B cell (primary cell): ENCODE measurements at regions not wholly inside any gene's neighbourhood (a gene's known extent, or its start where the extent isn't known, plus 50 kb on each side); places are given as distances from the start of the nearest gene placed in this dataset.
"Not testable (repeated sequence)": the region's sequence is repeated elsewhere in the genome, so short reads cannot be mapped to it uniquely, and the experiment has no call there.

Source experiments
- ATAC-seq: fragments of 200-7000 bp; cut with Tn5 transposase; one replicate; pipeline ENCODE4 v1.10.0; 2021; ENCODE audit warnings: low read depth, mild to moderate bottlenecking, moderate number of reproducible peaks, moderate library complexity
- CTCF ChIA-PET: fragments of 350-600 bp; sonication (Branson Sonifier 250); formaldehyde crosslinking; loops from one replicate; lab custom pipeline; 2021; ENCODE audit warnings: antibody characterized with exemption, inconsistent platforms; lab: Charles Lee
- POLR2A ChIA-PET: fragments of 350-600 bp; sonication (Branson Sonifier 250); formaldehyde crosslinking; loops from one replicate; lab custom pipeline; 2021; ENCODE audit warnings: antibody characterized with exemption; lab: Charles Lee
- DNase-seq: peaks from one replicate; pipeline ENCODE4 v3.0.0; 2013
- H2AFZ ChIP-seq: 2 replicates; pipeline ENCODE4 v1.6.1; 2012; ENCODE audit warnings: mild to moderate bottlenecking, low read depth, low read length; ENCODE audit not compliant: insufficient read depth, poor library complexity, severe bottlenecking
- H3K27ac ChIP-seq, 2 donors: 1 replicate in 1 of 2; 2 replicates in 1 of 2; pipeline ENCODE4 v1.5.1; 2012 to 2013; ENCODE audit warnings: low read length in 2 of 2, mild to moderate bottlenecking in 2 of 2, moderate library complexity in 1 of 2
- H3K27me3 ChIP-seq, 4 experiments: fragments of 200-600 bp in 1 of 4; sonication (generic) in 1 of 4; replicated peaks in 1 of 4; 1 replicate in 2 of 4; 2 replicates in 2 of 4; pipeline versions ENCODE4 v1.6.1 to v1.7.0; 2013 to 2016; ENCODE audit warnings: low read length in 3 of 4, mild to moderate bottlenecking in 2 of 4, mixed read lengths in 1 of 4, moderate library complexity in 1 of 4; ENCODE audit not compliant: insufficient read depth in 4 of 4, control insufficient read depth in 3 of 4; ENCODE audit errors: control extremely low read depth in 1 of 4
- H3K36me3 ChIP-seq, 2 experiments: replicated peaks in 1 of 2; 1 replicate in 1 of 2; 2 replicates in 1 of 2; pipeline versions ENCODE4 v1.6.1 to v1.7.1; 2013; ENCODE audit warnings: low read length in 1 of 2; ENCODE audit not compliant: insufficient read depth in 2 of 2, control insufficient read depth in 1 of 2; ENCODE audit errors: control extremely low read depth in 1 of 2, extremely low read depth in 1 of 2
- H3K4me1 ChIP-seq, 2 donors: fragments of 200-600 bp in 1 of 2; sonication (generic) in 1 of 2; 1 replicate in 1 of 2; 2 replicates in 1 of 2; pipeline versions ENCODE4 v1.5.1 to v1.6.1; 2013 to 2017; ENCODE audit warnings: low read length in 2 of 2; ENCODE audit not compliant: control insufficient read depth in 2 of 2, insufficient read depth in 2 of 2
- H3K4me2 ChIP-seq: replicated peaks from 2 replicates; pipeline ENCODE3; 2012; ENCODE audit warnings: mild to moderate bottlenecking, low read depth, low read length; ENCODE audit not compliant: poor library complexity, severe bottlenecking
- H3K4me3 ChIP-seq, 5 experiments: fragments of 200-600 bp in 1 of 5; sonication (generic) in 1 of 5; 1 replicate in 3 of 5; 2 replicates in 2 of 5; pipeline versions ENCODE4 v1.5.1 to v1.7.0; 2011 to 2016; ENCODE audit warnings: low read length in 4 of 5, mild to moderate bottlenecking in 4 of 5, low read depth in 2 of 5, control low read depth in 1 of 5, moderate library complexity in 1 of 5; ENCODE audit not compliant: insufficient read depth in 1 of 5; ENCODE audit errors: control extremely low read depth in 1 of 5, extremely low read depth in 1 of 5
- H3K79me2 ChIP-seq: fragments of 200-600 bp; sonication (generic); one replicate; pipeline ENCODE4 v1.6.0; 2016; ENCODE audit warnings: low read length; ENCODE audit not compliant: control insufficient read depth, insufficient read depth
- H3K9ac ChIP-seq: fragments of 200-600 bp; sonication (generic); 2 replicates; pipeline ENCODE4 v1.6.1; 2017; ENCODE audit warnings: mild to moderate bottlenecking, low read length, moderate library complexity
- H3K9me3 ChIP-seq, 3 donors: one replicate each; pipeline versions ENCODE4 v1.6.1 to v1.7.1; 2013; ENCODE audit warnings: low read length in 2 of 3; ENCODE audit not compliant: control insufficient read depth in 2 of 3, insufficient read depth in 1 of 3; ENCODE audit errors: control extremely low read depth in 1 of 3
- H4K20me1 ChIP-seq: 2 replicates; pipeline ENCODE4 v1.6.0; 2012; ENCODE audit warnings: mild to moderate bottlenecking, low read length; ENCODE audit not compliant: insufficient read depth, control insufficient read depth, poor library complexity, severe bottlenecking
- H3K27ac Mint-ChIP-seq: one replicate; pipeline ENCODE4 v1.8.0; 2021; ENCODE audit warnings: mixed read lengths
- H3K27me3 Mint-ChIP-seq: one replicate; pipeline ENCODE4 v1.8.0; 2021; ENCODE audit warnings: mixed read lengths
- H3K4me1 Mint-ChIP-seq: one replicate; pipeline ENCODE4 v1.8.0; 2021; ENCODE audit warnings: mixed read lengths
- H3K4me3 Mint-ChIP-seq: one replicate; pipeline ENCODE4 v1.8.0; 2021; ENCODE audit warnings: mixed read lengths
- H3K9me3 Mint-ChIP-seq: one replicate; pipeline ENCODE4 v1.8.0; 2022; ENCODE audit warnings: mixed read lengths; ENCODE audit not compliant: insufficient read depth
- EZH2 ChIP-seq: IDR thresholded peaks from 2 replicates; pipeline ENCODE4 v1.6.1; 2012; ENCODE audit warnings: borderline replicate concordance, low read depth, mild to moderate bottlenecking, moderate library complexity, low read length; ENCODE audit not compliant: insufficient read depth, poor library complexity, severe bottlenecking
- WGBS: methylation state at CpG from one replicate; pipeline ENCODE4 v1.1.5; 2013; ENCODE audit warnings: missing lambda C conversion rate; ENCODE audit not compliant: insufficient coverage; 5-methylcytosine and 5-hydroxymethylcytosine counted together
- intact Hi-C: fragments of 100-400 bp; cut with micrococcal nuclease; formaldehyde crosslinking; loops from one replicate; pipeline ENCODE4 v1.10.0; 2022
- TF ChIP-seq, protein P1 (sequence below): fragments of 200-600 bp; IDR thresholded peaks from one replicate; pipeline ENCODE4 v1.8.0; 2022; ENCODE audit warnings: antibody characterized with exemption, mild to moderate bottlenecking

DNA sequence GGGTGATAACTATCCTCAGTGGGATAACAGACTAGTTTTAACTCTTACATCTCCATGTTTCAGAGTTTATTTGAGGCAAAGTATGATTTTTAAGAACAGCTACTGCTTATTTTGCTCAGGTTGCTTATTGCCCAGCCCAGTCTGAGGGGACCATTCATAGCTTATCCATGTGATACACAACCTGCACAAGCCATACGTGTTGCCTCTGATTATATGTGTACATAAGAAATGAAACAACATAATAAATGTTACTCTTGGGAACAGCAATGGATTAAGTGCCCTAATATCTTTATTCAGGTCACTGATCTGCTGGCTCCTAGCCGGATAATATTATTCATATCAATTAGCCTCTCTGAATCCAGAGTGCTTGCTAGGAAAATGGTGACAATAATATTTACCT lies 236.2 kb downstream of the CGGBP1 start:
- peaks cover 3% of the 10 kb centered on the region for H3K27me3 Mint-ChIP-seq
- H3K4me1 Mint-ChIP-seq, result no peaks in the 10 kb centered on the region
- no CpG with 5 or more reads among the region's 2 CpGs for WGBS

DNA sequence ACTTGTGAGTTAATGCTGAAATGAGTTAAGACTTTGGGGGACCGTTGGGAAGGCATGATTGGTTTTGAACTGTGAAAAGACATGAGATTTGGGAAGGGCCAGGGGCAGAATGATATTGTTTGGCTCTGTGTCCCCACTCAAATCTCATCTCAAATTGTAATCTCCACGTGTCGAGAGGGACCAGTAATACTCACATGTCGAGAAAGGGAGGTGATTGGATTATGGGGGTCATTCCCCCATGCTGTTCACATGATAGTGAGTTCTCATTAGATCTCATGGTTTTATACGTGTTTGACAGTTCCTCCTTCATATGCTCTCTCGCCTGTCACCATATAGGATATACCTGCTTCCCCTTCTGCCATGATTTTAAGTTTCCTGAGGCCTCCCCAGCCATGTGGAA lies 245.3 kb downstream of the CGGBP1 start:
- H3K27me3 Mint-ChIP-seq, H3K4me2 ChIP-seq, H3K4me1 Mint-ChIP-seq, H2AFZ ChIP-seq, H3K4me3 Mint-ChIP-seq, H3K9ac ChIP-seq, ATAC-seq, H3K79me2 ChIP-seq, H3K4me1 ChIP-seq, POLR2A ChIA-PET, H3K27ac Mint-ChIP-seq, H3K4me3 ChIP-seq, intact Hi-C loops, H3K36me3 ChIP-seq, CTCF ChIA-PET, H4K20me1 ChIP-seq, DNase-seq, H3K9me3 ChIP-seq, H3K9me3 Mint-ChIP-seq, H3K27ac ChIP-seq, H3K27me3 ChIP-seq: not testable (repeated sequence)
- WGBS, result 78% methylated on average over 3 of the region's 6 CpGs

More for the DNA sequence above, 236.2 kb downstream of the CGGBP1 start:
- ChIA-PET POLR2A (no interaction called here), CTCF (no interaction called here)
- no peak for TF ChIP-seq EZH2
- TF ChIP-seq, protein P1, sequence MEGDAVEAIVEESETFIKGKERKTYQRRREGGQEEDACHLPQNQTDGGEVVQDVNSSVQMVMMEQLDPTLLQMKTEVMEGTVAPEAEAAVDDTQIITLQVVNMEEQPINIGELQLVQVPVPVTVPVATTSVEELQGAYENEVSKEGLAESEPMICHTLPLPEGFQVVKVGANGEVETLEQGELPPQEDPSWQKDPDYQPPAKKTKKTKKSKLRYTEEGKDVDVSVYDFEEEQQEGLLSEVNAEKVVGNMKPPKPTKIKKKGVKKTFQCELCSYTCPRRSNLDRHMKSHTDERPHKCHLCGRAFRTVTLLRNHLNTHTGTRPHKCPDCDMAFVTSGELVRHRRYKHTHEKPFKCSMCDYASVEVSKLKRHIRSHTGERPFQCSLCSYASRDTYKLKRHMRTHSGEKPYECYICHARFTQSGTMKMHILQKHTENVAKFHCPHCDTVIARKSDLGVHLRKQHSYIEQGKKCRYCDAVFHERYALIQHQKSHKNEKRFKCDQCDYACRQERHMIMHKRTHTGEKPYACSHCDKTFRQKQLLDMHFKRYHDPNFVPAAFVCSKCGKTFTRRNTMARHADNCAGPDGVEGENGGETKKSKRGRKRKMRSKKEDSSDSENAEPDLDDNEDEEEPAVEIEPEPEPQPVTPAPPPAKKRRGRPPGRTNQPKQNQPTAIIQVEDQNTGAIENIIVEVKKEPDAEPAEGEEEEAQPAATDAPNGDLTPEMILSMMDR, result no peak
- no peak overlapping the region for H3K27ac Mint-ChIP-seq
- DNase-seq (no peak), ATAC-seq (no peak)
- H2AFZ ChIP-seq, result no peak overlapping the region
- no peaks in the 10 kb centered on the region for H3K27me3 ChIP-seq
- H4K20me1 ChIP-seq, result no peaks in the 10 kb centered on the region
- H3K4me3 ChIP-seq, result no peak overlapping the region
- no peak overlapping the region for H3K9ac ChIP-seq
- no peaks in the 10 kb centered on the region for H3K9me3 ChIP-seq
- H3K27ac ChIP-seq, result no peak overlapping the region
- intact Hi-C loops, result no loop called here
- H3K79me2 ChIP-seq, result no peaks in the 10 kb centered on the region
- no peaks in the 10 kb centered on the region for H3K36me3 ChIP-seq
- H3K9me3 Mint-ChIP-seq, result no peaks in the 10 kb centered on the region
- no peak overlapping the region for H3K4me3 Mint-ChIP-seq
- no peaks in the 10 kb centered on the region for H3K4me1 ChIP-seq
- no peak overlapping the region for H3K4me2 ChIP-seq
